GM18858 (cell line): ENCODE measurements at regions not wholly inside any gene's neighbourhood (a gene's known extent, or its start where the extent isn't known, plus 50 kb on each side); places are given as distances from the start of the nearest gene placed in this dataset.

Experiments
- ATAC-seq: cut with Tn5 transposase; IDR thresholded peaks from one replicate; pipeline ENCODE4 v1.9.1; 2021; ENCODE audit not compliant: unreplicated experiment

GRCh38 chr2:16261791-16262190 is 321.4 kb downstream of the MYCN start:
- no peak for ATAC-seq

GRCh38 chr2:16261071-16261470 is 320.7 kb downstream of the MYCN start:
- ATAC-seq, result no peak

GRCh38 chr2:16260041-16260830 is 319.9 kb downstream of the MYCN start:
- ATAC-seq, result no peak

GRCh38 chr2:16259010-16259409 is 318.7 kb downstream of the MYCN start:
- ATAC-seq, result no peak

- no peak for ATAC-seq
Measured at GRCh38 chr2:16258350-16258749, 318.0 kb downstream of the MYCN start.

GRCh38 chr2:16257322-16258028 is 317.1 kb downstream of the MYCN start:
- no peak for ATAC-seq

- ATAC-seq, result no peak
Measured at GRCh38 chr2:16256601-16257321, 316.4 kb downstream of the MYCN start.

- no peak for ATAC-seq
Measured at GRCh38 chr2:16255120-16255519, 314.8 kb downstream of the MYCN start.

- no peak for ATAC-seq
Measured at GRCh38 chr2:16254356-16254965, 314.1 kb downstream of the MYCN start.

GRCh38 chr2:16253291-16253690 is 312.9 kb downstream of the MYCN start:
- no peak for ATAC-seq

- no peak for ATAC-seq
Measured at GRCh38 chr2:16252891-16253290, 312.5 kb downstream of the MYCN start.

- no peak for ATAC-seq
Measured at GRCh38 chr2:16252251-16252650, 311.9 kb downstream of the MYCN start.

- ATAC-seq, result no peak
Measured at GRCh38 chr2:16251511-16252225, 311.3 kb downstream of the MYCN start.

- ATAC-seq, result no peak
Measured at GRCh38 chr2:16250886-16251285, 310.5 kb downstream of the MYCN start.

- no peak for ATAC-seq
Measured at GRCh38 chr2:16250466-16250865, 310.1 kb downstream of the MYCN start.

GRCh38 chr2:16250056-16250425 is 309.7 kb downstream of the MYCN start:
- ATAC-seq, result no peak

GRCh38 chr2:16249246-16250055 is 309.1 kb downstream of the MYCN start:
- ATAC-seq, result no peak

- ATAC-seq, result no peak
Measured at GRCh38 chr2:16248571-16249105, 308.3 kb downstream of the MYCN start.

GRCh38 chr2:16247326-16248122 is 307.2 kb downstream of the MYCN start:
- no peak for ATAC-seq
